DMS114 treated with DMSO at 0.1 percent for 48 hours (cell line): ENCODE measurements at regions not wholly inside any gene's neighbourhood (a gene's known extent, or its start where the extent isn't known, plus 50 kb on each side); places are given as distances from the start of the nearest gene placed in this dataset.

Source experiments
- DNase-seq: peaks from one replicate; lab custom pipeline; 2025; ENCODE audit not compliant: unreplicated experiment; lab: John Stamatoyannopoulos, UW

- DNase-seq = no peak
Observed at GRCh38 chr6:54057058-54057457, 54.2 kb upstream of the MLIP start.

- DNase-seq = no peak
Observed at GRCh38 chr6:54058236-54058635, 53.0 kb upstream of the MLIP start.

DNA sequence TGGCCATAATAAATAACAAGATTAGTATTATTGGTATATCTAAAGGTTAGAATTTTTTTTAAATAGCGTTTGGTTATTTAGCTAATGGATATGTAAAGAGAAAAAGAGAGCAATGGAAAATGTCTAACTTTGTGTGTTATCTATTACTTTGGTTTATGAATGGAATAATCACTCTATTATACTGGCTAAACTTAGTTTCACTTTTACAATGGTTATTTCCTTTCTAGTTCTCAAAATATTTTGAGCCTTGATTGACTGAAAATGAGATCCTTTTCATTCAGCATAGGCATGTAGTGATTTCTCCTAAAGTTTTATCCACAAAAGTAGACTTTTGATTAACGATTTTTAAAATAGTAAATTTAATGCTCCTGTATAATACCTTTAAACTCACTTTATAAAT, 51.6 kb upstream of the MLIP start:
- DNase-seq = no peak

- no peak for DNase-seq
Observed at GRCh38 chr6:54060286-54060685, 51.0 kb upstream of the MLIP start.
